Mesothelial cell of epicardium (in vitro differentiated cells): ENCODE measurements at regions not wholly inside any gene's neighbourhood (a gene's known extent, or its start where the extent isn't known, plus 50 kb on each side); places are given as distances from the start of the nearest gene placed in this dataset.

Source experiments
- DNase-seq, 2 experiments: peaks; one replicate each; pipeline ENCODE4 v3.0.0; 2021; ENCODE audit warnings: low spot score in 2 of 2; ENCODE audit not compliant: unreplicated experiment in 2 of 2
- H3K27ac Mint-ChIP-seq: 2 replicates; pipeline ENCODE4 v1.8.0; 2021; ENCODE audit warnings: mixed read lengths
- H3K27me3 Mint-ChIP-seq: 2 replicates; pipeline ENCODE4 v1.8.0; 2021; ENCODE audit warnings: low read depth, mixed read lengths
- H3K36me3 Mint-ChIP-seq: 2 replicates; pipeline ENCODE4 v1.8.0; 2021; ENCODE audit warnings: mixed read lengths
- H3K4me1 Mint-ChIP-seq: 2 replicates; pipeline ENCODE4 v1.8.0; 2021; ENCODE audit warnings: mixed read lengths
- H3K4me3 Mint-ChIP-seq: 2 replicates; pipeline ENCODE4 v1.8.0; 2021; ENCODE audit warnings: mild to moderate bottlenecking, moderate library complexity, mixed read lengths
- H3K9me3 Mint-ChIP-seq: 2 replicates; pipeline ENCODE4 v1.8.0; 2021; ENCODE audit warnings: mixed read lengths
- TF ChIP-seq, protein P1 (sequence below): fragments of 200-600 bp; sonication (generic); IDR thresholded peaks from one replicate; pipeline ENCODE4 v1.5.0; 2021; ENCODE audit warnings: antibody characterized with exemption; ENCODE audit not compliant: unreplicated experiment

DNA sequence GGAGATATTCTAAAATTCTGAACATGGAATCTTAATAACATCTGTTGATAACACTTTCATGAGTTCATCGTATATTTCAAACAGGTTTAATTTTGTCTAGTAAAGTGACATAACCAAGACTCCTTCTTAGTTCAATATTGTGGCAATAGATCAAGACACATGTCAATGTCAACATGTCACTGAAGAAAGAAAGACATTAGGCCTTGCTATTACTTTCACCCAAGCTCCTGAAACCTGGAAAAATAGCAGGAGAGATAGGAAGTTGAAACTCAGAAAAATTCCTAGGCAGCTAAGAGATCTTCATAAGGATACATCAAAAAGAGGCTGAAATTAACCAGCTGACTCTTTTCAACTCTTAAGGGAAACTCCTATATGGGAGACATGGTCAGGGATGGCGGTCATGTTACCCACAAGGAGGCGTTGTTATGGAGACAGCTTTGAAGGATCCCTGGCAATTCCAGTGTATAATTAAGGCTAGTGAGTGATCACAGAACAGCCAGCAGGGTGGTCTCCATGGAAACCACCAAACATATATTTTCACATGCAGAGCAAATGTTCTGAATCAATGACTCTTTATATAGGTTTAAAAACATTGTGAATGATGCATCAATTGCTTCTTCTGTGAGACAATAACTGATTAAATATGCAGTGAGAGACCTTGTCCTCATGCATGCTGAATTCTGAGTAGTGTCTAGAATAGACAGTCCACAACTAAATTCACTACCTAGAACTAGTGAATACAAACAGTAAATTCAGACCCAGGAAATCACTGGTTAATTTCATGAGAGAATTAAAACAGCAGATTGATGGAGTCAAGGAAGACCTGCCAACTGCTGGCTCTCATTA, 115.3 kb upstream of the RIOK3 start:
- TF ChIP-seq, protein P1, sequence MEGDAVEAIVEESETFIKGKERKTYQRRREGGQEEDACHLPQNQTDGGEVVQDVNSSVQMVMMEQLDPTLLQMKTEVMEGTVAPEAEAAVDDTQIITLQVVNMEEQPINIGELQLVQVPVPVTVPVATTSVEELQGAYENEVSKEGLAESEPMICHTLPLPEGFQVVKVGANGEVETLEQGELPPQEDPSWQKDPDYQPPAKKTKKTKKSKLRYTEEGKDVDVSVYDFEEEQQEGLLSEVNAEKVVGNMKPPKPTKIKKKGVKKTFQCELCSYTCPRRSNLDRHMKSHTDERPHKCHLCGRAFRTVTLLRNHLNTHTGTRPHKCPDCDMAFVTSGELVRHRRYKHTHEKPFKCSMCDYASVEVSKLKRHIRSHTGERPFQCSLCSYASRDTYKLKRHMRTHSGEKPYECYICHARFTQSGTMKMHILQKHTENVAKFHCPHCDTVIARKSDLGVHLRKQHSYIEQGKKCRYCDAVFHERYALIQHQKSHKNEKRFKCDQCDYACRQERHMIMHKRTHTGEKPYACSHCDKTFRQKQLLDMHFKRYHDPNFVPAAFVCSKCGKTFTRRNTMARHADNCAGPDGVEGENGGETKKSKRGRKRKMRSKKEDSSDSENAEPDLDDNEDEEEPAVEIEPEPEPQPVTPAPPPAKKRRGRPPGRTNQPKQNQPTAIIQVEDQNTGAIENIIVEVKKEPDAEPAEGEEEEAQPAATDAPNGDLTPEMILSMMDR = no peak
- Mint-ChIP-seq H3K9me3 (no peaks in the 10 kb centered on the region), H3K36me3 (peaks cover 5% of the 10 kb centered on the region), H3K4me1 (peaks cover 31% of the 10 kb centered on the region), H3K27me3 (no peaks in the 10 kb centered on the region), H3K4me3 (no peak overlapping the region), H3K27ac (peak overlapping the region; percentile 80)
- DNase-seq = no peak

GRCh38 chr18:23340661-23341060, 112.4 kb upstream of the RIOK3 start:
- Mint-ChIP-seq H3K4me3 (no peak overlapping the region), H3K27me3 (no peaks in the 10 kb centered on the region), H3K27ac (peak overlapping the region; percentile 1), H3K4me1 (peaks cover 21% of the 10 kb centered on the region), H3K36me3 (peaks cover 10% of the 10 kb centered on the region), H3K9me3 (no peaks in the 10 kb centered on the region)
- no peak for DNase-seq
- TF ChIP-seq, protein P1 = no peak

GRCh38 chr18:23341383-23341782, 111.7 kb upstream of the RIOK3 start:
- Mint-ChIP-seq H3K27ac (no peak overlapping the region), H3K4me3 (no peak overlapping the region), H3K4me1 (peaks cover 14% of the 10 kb centered on the region), H3K36me3 (peaks cover 11% of the 10 kb centered on the region), H3K9me3 (peaks cover 1% of the 10 kb centered on the region), H3K27me3 (no peaks in the 10 kb centered on the region)
- DNase-seq = no peak
- TF ChIP-seq, protein P1 = no peak

GRCh38 chr18:23341983-23342382, 111.1 kb upstream of the RIOK3 start:
- TF ChIP-seq, protein P1 = no peak
- Mint-ChIP-seq H3K4me3 (no peak overlapping the region), H3K9me3 (peaks cover 3% of the 10 kb centered on the region), H3K27ac (no peak overlapping the region), H3K4me1 (peaks cover 9% of the 10 kb centered on the region), H3K36me3 (peaks cover 7% of the 10 kb centered on the region), H3K27me3 (no peaks in the 10 kb centered on the region)
- no peak for DNase-seq

- no peak for DNase-seq
- Mint-ChIP-seq H3K9me3 (peaks cover 3% of the 10 kb centered on the region), H3K4me3 (no peak overlapping the region), H3K36me3 (peaks cover 7% of the 10 kb centered on the region), H3K4me1 (peaks cover 8% of the 10 kb centered on the region), H3K27me3 (no peaks in the 10 kb centered on the region), H3K27ac (no peak overlapping the region)
- TF ChIP-seq, protein P1 = no peak
These were observed 110.6 kb upstream of the RIOK3 start for GRCh38 chr18:23342506-23342905.
